Spleen (tissue), 11 donors: ENCODE measurements at regions not wholly inside any gene's neighbourhood (a gene's known extent, or its start where the extent isn't known, plus 50 kb on each side); places are given as distances from the start of the nearest gene placed in this dataset.

Experiments used
- DNase-seq: peaks from one replicate; pipeline ENCODE4 v3.0.0-alpha.2; 2020
- H3K27ac ChIP-seq, 8 donors: fragments of 200-600 bp; sonication (generic) in 7 of 8; 1 replicate in 4 of 8; 2 replicates in 4 of 8; pipeline versions ENCODE4 v1.5.0 to v1.8.0; 2016 to 2021; ENCODE audit warnings: inconsistent platforms in 4 of 8, mild to moderate bottlenecking in 4 of 8, moderate library complexity in 1 of 8
- H3K27me3 ChIP-seq, 7 donors: fragments of 200-600 bp; sonication (generic) in 6 of 7; replicated peaks in 1 of 7; 1 replicate in 4 of 7; 2 replicates in 3 of 7; pipeline versions ENCODE4 v1.5.0 to v1.8.0; 2016 to 2021; ENCODE audit warnings: inconsistent platforms in 3 of 7, mild to moderate bottlenecking in 1 of 7
- H3K36me3 ChIP-seq, 6 donors: fragments of 200-600 bp; sonication (generic) in 5 of 6; 1 replicate in 4 of 6; 2 replicates in 2 of 6; pipeline versions ENCODE4 v1.5.0 to v1.8.0; 2016 to 2021; ENCODE audit warnings: inconsistent platforms in 2 of 6
- H3K4me1 ChIP-seq, 6 donors: fragments of 200-600 bp; sonication (generic) in 5 of 6; 1 replicate in 3 of 6; 2 replicates in 3 of 6; pipeline versions ENCODE4 v1.5.0 to v1.8.0; 2016 to 2021; ENCODE audit warnings: inconsistent platforms in 3 of 6
- H3K4me3 ChIP-seq, 8 donors: fragments of 200-600 bp; sonication (generic) in 7 of 8; 1 replicate in 4 of 8; 2 replicates in 4 of 8; pipeline versions ENCODE4 v1.5.0 to v1.8.0; 2016 to 2021; ENCODE audit warnings: inconsistent platforms in 4 of 8, mild to moderate bottlenecking in 4 of 8, moderate library complexity in 2 of 8
- H3K9me3 ChIP-seq, 8 donors: fragments of 200-600 bp; sonication (generic) in 7 of 8; 1 replicate in 4 of 8; 2 replicates in 4 of 8; pipeline versions ENCODE4 v1.5.0 to v1.8.0; 2016 to 2021; ENCODE audit warnings: inconsistent platforms in 4 of 8
- CTCF ChIP-seq, 11 experiments: fragments of 200-600 bp in 7 of 11; fragments of 450-650 bp in 4 of 11; sonication (generic) in 4 of 11; IDR thresholded peaks in 8 of 11; conservative IDR thresholded peaks in 3 of 11; 1 replicate in 7 of 11; 2 replicates in 4 of 11; pipeline versions ENCODE4 v1.4.0 to v1.8.0; 2016 to 2021; ENCODE audit warnings: antibody characterized with exemption in 11 of 11, inconsistent platforms in 4 of 11, mild to moderate bottlenecking in 1 of 11
- POLR2A ChIP-seq, 3 donors: fragments of 450-650 bp; IDR thresholded peaks; one replicate each; pipeline ENCODE4 v1.5.1; 2017; ENCODE audit warnings: antibody characterized with exemption in 3 of 3, mild to moderate bottlenecking in 1 of 3
- POLR2AphosphoS5 ChIP-seq, 3 donors: sonication (generic); formaldehyde crosslinking; IDR thresholded peaks; one replicate each; pipeline ENCODE4 v1.5.1; 2017; ENCODE audit warnings: antibody characterized with exemption in 3 of 3
- WGBS, 5 donors: extraction: QIAGEN DNeasy Blood & Tissue Kit in 3 of 5; methylation state at CpG; one replicate each; pipeline versions ENCODE4 v1.1.5 to v1.1.7; 2013 to 2018; 5-methylcytosine and 5-hydroxymethylcytosine counted together
- intact Hi-C: fragments of 100-400 bp; cut with DNase I; formaldehyde crosslinking; loops from one replicate; pipeline ENCODE4 v1.15.0; 2023; ENCODE audit warnings: low total_unique reads
- donor health status: healthy with polysubstance abuse.
- donor health status: DM: no; HTN: no; CAD: no; lungs with moderate emphysema.
- donor health status: DM: no; HTN: no; CAD: no.
- donor health status: Bipolar disorder and iron deficiency.
- donor health status: healthy.
- donor health status: DM: no; HTN: no; CAD: no.
- donor health status: DM: yes; HTN: yes; CAD: no.

GRCh38 chr13:79241697-79242096 lies 164.4 kb downstream of the RBM26 start:
- TF ChIP-seq CTCF (IDR thresholded peaks at IDR 0.05 in 8 of 11, conservative IDR thresholded peaks at IDR 0.05 in 3 of 11) (no peak), POLR2AphosphoS5 (IDR thresholded peaks at IDR 0.05) (no peak), POLR2A (IDR thresholded peaks at IDR 0.05) (no peak)
- DNase-seq = no peak
- H3K27ac ChIP-seq = no peak overlapping the region
- no peaks in the 10 kb centered on the region for H3K4me1 ChIP-seq
- H3K9me3 ChIP-seq = no peaks in the 10 kb centered on the region
- intact Hi-C loops = no loop called here
- H3K36me3 ChIP-seq = no peaks in the 10 kb centered on the region
- WGBS, 5 donors = 61 to 73% (median 67%) methylated on average over 4 of the region's 4 CpGs
- H3K27me3 ChIP-seq = no peaks in the 10 kb centered on the region
- H3K4me3 ChIP-seq = no peak overlapping the region

DNA sequence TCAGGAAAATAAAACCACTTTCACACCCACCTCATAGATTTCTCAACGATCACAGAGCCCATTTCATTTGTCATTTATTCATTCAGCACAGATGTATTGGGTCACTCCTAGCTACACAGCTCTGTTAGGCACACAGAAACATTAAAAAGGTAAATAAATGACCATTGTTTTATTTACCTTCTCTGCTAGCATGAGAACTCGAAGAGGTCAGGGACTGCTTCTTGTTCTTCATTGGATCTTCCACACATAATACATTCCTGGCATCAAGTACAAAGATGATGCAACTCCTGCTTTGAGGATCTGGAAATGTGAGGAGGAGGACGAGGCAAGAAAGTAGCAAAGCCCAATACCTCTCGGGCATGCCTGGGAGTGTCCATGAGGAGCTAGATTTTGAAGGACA lies 168.1 kb downstream of the RBM26 start:
- H3K27ac ChIP-seq = no peak overlapping the region

GRCh38 chr13:79231887-79232286 lies 174.2 kb downstream of the RBM26 start:
- WGBS, 5 donors = 85 to 93% (median 90%) methylated on average over 2 of the region's 2 CpGs
- Histone ChIP-seq H3K4me3 (no peak overlapping the region), H3K36me3 (no peaks in the 10 kb centered on the region), H3K9me3 (no peaks in the 10 kb centered on the region), H3K27ac (no peak overlapping the region), H3K27me3 (no peaks in the 10 kb centered on the region), H3K4me1 (peaks cover 0 to 8% (median 0%) of the 10 kb centered on the region in 6 donors)
- no peak for TF ChIP-seq CTCF (IDR thresholded peaks at IDR 0.05 in 8 of 11, conservative IDR thresholded peaks at IDR 0.05 in 3 of 11)
- DNase-seq = no peak
- intact Hi-C loops = no loop called here

More for the DNA sequence above, 168.1 kb downstream of the RBM26 start:
- no peak overlapping the region for H3K4me3 ChIP-seq
- no peaks in the 10 kb centered on the region for H3K36me3 ChIP-seq
- TF ChIP-seq CTCF (IDR thresholded peaks at IDR 0.05 in 8 of 11, conservative IDR thresholded peaks at IDR 0.05 in 3 of 11) (no peak), POLR2AphosphoS5 (IDR thresholded peaks at IDR 0.05) (no peak), POLR2A (IDR thresholded peaks at IDR 0.05) (no peak)
- intact Hi-C loops = no loop called here
- H3K27me3 ChIP-seq = no peaks in the 10 kb centered on the region
- no peak for DNase-seq
- 74 to 91% (median 79%) methylated on average over 4 of the region's 4 CpGs for WGBS, 5 donors
- no peaks in the 10 kb centered on the region for H3K4me1 ChIP-seq
- H3K9me3 ChIP-seq = no peaks in the 10 kb centered on the region

- Histone ChIP-seq H3K27ac (no peak overlapping the region), H3K9me3 (no peaks in the 10 kb centered on the region), H3K4me1 (peaks cover 0 to 8% (median 0%) of the 10 kb centered on the region in 6 donors), H3K36me3 (no peaks in the 10 kb centered on the region), H3K4me3 (no peak overlapping the region), H3K27me3 (no peaks in the 10 kb centered on the region)
- DNase-seq = no peak
- WGBS, 5 donors = 87 to 94% (median 93%) methylated on average over 4 of the region's 4 CpGs
- TF ChIP-seq CTCF (IDR thresholded peaks at IDR 0.05 in 8 of 11, conservative IDR thresholded peaks at IDR 0.05 in 3 of 11) = no peak
- no peak for TF ChIP-seq POLR2A (IDR thresholded peaks at IDR 0.05)
- no peak for TF ChIP-seq POLR2AphosphoS5 (IDR thresholded peaks at IDR 0.05)
- intact Hi-C loops = no loop called here
Observed at GRCh38 chr13:79229761-79230160, 176.3 kb downstream of the RBM26 start.
